GM19043 (cell line): ENCODE measurements at regions not wholly inside any gene's neighbourhood (a gene's known extent, or its start where the extent isn't known, plus 50 kb on each side); places are given as distances from the start of the nearest gene placed in this dataset.

ENCODE experiments used
- ATAC-seq: cut with Tn5 transposase; IDR thresholded peaks from one replicate; pipeline ENCODE4 v1.9.1; 2021; ENCODE audit warnings: low read depth; ENCODE audit not compliant: unreplicated experiment

- no peak for ATAC-seq
These were observed 75.6 kb downstream of the PRL start for GRCh38 chr6:22221211-22221610.

- no peak for ATAC-seq
These were observed 75.2 kb downstream of the PRL start for GRCh38 chr6:22221630-22222029.

- no peak for ATAC-seq
These were observed 74.4 kb downstream of the PRL start for GRCh38 chr6:22222469-22222868.

GRCh38 chr6:22227824-22228610, 68.8 kb downstream of the PRL start:
- no peak for ATAC-seq

GRCh38 chr6:22231050-22231449, 65.8 kb downstream of the PRL start:
- no peak for ATAC-seq

GRCh38 chr6:22231616-22232015, 65.2 kb downstream of the PRL start:
- ATAC-seq: no peak

- no peak for ATAC-seq
These were observed 60.0 kb downstream of the PRL start for GRCh38 chr6:22236626-22237414.
